NCI-H460 (cell line): ENCODE measurements at regions not wholly inside any gene's neighbourhood (a gene's known extent, or its start where the extent isn't known, plus 50 kb on each side); places are given as distances from the start of the nearest gene placed in this dataset.

Experiments
- DNase-seq: peaks from one replicate; pipeline ENCODE4 v3.0.0-alpha.2; 2016; ENCODE audit warnings: low read depth; ENCODE audit errors: extremely low read depth

DNA sequence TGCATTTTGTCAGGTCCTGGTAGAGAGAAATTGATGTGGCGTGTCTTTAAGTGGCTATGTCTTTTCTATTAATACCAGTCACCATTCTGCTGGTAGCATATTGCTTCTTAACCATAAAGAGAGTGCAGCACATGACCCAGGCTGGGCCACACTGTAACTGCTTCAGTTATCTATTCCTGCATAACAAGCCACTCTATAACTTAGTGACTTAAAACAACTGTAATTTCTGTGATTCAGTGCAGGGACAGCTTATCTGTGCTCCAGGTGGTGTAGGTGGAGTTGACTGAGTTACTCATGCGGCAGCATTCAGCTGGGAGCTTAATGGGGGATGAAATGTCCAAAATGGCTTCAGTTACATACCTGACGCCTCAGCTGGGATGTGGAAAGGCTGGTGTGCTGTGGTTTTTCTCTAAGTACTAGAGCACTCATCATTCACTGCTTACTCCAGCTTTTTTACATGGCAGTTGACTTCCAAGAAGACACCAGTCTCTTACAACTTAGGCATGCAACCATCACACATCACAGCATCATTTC lies 742.4 kb downstream of the SATB2 start:
- DNase-seq = no peak

DNA sequence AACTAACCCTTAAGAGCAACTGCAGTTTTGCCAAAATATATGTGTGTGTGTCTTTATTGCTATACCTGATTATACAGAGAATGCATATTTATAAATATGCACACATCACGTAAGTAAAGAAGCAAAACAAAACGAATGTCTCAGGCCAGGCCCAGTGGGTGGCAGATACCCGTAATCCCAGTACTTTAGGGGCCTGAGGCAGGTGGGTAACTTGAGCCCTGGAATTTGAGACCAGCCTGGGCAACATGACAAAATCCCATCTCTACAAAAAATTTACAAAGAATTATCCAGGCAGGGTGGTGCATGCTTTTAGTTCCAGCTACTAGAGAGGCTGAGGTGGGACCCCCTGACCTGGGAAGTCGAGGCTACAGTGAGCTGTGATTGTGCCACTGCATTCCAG lies 745.3 kb downstream of the SATB2 start:
- DNase-seq = no peak

DNA sequence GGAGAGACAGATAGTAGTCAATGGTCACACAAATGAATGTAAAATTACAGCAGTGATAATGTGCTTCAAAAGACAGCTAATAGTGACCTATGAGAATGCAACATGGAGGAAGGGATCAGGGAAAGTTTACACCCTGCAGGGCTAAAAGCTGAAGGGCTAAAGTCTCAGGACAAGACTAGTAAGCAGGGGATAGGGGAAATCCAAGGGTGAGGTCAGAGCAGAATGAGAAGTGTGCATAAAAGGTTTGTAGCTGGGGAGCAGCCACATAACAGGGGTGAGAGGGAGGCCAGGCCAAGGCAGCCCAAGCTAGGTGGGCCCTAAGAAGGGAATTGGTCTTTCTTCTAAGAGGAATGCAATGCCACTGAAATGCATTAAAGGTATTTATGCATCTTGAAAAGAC lies 746.3 kb downstream of the SATB2 start:
- DNase-seq = no peak

DNA sequence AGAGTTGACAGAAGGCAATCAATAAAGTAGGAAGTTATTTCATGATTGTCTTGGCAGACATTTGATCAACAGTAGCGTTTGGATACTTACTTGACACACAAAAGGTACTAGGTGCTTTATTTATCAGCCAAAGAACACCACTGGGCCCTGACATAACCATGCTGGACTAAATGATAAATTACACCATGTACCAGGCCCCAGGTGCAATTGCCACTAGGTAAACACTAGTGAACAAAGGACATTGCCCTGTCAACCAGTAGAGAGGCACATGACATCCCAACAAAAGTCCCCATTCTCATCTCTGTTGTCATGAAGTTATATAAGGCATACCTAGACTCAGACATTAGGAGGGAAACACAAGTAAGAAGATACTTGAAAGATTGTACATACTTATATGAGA lies 747.2 kb downstream of the SATB2 start:
- no peak for DNase-seq

DNA sequence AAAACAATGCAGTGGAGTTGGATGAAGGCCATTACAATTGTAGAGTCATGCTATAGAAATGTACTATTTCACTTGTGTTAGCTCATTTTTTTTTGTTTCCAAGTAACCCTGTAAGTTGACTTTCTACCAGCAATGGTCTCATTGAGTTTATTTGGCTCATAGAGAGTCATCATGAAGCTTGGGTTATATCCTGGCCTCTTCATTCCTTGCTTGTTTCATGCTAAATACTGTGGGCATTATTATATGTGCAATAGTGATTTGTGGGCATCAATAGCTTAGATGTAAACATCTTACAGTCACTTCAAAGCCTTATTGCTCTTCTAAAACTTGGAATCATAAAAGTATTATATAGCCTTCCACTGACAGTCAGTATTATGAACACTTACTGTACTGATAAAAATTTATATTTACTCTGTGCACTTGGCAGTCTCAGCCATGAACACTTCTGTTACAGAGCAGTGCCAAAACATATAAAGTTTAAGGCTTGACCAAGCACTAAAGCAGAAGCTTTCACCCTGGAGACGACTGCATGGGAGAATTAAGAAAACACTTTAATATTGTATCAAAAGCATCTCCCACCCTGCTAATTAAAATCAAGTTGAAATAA lies 751.2 kb downstream of the SATB2 start:
- DNase-seq = no peak

DNA sequence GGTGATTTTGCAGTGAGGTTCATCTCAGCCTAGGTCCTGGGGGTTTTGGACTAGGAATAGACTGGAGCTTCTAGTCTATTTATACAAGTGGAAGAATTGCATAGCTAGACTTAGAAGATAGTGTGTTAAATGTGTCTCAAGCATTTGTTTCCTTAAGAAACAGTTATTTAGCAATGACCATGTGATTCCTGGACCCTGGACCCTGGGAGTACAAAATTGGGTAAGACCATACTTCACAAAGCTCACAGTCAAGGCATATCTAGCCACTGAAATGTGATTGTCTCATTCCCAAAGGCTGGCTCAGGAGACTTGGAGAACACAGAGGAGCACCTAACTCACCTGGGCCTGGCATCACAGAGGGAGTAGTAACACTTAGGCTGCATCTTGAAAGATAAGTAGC lies 754.5 kb downstream of the SATB2 start:
- no peak for DNase-seq

DNA sequence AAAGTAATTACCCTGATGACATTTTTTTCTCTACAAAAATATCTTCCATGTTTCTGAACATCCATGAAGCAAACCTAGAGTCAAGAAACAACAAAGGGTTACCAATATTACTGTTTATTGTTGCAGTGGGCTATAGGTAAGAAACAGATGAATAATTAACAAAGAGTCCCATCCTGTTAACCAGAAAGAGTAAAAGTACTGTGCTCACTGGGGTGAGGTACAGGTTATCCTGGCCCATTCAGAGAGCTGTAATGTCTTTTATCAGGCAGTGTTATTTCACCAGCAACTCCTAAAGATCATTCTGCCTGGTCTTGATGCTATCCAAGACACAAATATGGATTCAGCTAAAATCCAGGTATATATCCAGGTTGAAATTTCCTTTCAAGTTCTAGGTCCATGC lies 754.9 kb downstream of the SATB2 start:
- no peak for DNase-seq

DNA sequence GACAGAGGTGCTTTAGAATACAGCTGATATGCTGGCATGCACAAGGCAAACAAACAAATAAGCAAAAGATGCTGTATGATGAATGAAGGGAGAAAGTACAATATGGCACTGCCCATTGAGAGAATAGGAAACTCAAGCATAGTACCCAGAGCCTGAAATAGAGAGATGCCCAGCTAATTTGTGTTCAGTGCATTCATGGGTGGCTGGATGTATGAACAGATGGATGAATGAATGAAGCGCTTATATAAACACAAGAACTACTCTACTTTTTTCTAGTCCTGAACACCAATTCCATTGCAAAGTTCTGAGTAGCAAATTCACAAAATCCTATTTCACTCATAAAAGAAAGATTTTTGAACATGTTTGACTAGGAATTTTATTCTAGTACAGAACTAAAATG lies 756.3 kb downstream of the SATB2 start:
- DNase-seq = no peak

DNA sequence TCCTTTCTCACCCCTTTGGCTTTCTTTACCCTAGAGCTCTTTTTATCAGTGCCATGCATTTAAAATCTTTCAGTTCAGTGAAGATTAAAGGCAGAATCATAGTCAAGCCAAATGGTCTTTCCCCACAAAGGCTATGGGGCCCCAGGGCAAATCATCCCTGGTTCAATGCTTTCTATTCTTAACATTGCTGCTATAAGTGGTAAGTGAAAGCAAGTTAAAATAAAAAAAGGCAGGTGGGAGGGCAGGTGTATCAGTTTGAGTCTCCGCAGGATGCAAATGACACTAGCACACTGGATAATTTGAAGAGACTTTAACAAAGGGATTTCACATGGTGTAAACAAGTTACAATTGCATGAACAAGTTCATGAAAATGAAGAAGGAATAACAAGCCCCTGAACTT lies 757.4 kb downstream of the SATB2 start:
- no peak for DNase-seq

DNA sequence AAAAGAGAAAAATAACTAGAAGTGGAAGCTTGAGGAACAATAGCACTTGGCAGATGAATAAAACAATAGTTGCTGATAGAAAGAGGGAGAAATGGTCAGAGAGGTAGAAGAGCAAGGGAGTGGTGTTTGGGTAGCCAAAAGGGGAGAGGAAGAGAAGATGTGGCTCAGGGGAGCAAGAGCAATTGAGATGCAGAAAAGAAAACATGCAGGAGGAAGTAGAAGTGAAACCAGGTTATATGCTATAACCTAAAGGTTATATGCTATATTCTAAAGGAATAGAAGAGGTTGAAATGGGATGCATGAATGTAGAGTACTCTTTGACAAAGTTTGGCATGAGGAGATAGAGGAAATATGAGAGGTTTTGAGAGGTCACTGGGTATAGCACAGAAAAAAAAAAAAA lies 759.5 kb downstream of the SATB2 start:
- DNase-seq = no peak

DNA sequence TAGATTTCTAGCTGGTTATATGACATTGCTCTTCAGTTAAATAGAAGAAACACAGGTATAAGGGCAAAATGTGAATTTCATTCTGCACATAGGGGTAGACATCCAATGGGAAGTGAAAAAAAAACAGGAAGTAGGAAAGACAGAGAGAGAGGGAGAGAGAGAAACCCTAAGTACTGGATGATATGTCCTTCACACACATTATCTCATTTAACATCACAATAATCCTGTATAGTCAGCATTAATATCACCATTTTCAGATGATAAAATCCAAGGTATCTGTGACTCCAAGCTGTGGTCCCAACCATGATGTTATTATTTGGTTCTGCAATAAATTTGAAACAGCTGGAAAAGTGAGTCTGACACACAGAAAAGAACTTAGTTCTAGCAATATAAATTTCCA lies 759.9 kb downstream of the SATB2 start:
- no peak for DNase-seq

DNA sequence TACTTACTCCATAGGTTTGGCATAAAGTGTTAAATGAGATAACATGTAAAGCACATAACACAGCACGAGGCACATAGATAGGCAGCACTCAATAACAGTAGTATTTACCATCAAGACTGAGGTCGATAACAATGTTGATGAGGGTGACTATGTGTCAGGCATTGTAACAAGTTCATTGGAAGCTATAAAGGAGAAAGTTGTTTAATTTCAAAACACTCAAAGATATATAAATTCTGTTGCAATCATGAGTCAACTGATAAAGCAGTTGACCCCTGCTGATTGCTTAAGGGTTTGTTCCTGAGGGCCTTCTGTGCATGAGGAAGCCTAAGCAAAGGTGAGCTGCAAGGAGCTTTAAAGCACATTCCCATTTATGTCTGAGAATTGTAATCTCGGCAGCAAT lies 760.5 kb downstream of the SATB2 start:
- DNase-seq = no peak

DNA sequence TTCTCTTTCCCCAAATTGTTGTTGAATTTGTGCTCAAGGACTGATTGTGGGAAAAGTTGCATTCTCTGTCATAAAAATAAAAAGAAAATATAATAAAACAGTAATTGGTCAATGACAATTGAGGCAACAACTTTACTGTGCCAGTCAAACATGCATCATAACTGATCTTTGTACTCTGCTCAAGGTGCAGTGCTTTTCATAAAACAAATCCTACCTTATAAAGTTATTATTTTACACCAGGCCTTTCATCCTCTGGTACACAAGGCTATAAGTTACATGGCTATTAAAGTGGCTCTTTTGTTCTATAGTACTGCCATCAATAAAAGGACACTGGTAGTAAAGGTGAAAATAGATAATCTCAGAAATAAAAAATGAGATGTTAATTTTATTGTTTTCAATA lies 761.9 kb downstream of the SATB2 start:
- DNase-seq = no peak

DNA sequence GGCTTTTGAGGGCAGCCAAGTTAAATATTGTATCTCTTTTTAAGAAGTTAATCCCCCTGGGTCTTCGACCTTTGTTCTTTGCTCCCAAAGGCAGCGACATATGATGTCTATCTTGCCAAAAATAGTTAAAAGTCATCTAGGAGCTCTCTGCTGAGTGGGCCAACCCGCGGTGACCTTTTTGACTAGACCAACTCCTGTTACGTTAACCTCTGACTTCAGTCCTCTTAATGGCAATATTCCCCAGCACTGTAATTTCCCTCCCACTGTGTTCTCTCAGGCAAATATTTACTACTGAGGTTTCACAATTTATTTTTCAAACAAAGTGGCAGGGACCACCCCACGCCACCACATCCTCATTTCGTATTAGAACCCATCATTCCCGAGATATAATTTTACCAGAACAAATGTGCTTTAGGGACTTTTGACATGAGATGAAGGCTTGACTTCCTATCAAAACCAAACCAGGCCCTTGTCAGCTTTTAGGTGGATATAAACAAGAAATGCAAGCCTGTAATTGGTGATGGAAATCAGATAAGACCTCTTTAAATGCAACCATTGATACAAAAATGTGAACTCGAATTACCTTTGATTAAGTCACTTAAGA lies 764.7 kb downstream of the SATB2 start:
- no peak for DNase-seq

DNA sequence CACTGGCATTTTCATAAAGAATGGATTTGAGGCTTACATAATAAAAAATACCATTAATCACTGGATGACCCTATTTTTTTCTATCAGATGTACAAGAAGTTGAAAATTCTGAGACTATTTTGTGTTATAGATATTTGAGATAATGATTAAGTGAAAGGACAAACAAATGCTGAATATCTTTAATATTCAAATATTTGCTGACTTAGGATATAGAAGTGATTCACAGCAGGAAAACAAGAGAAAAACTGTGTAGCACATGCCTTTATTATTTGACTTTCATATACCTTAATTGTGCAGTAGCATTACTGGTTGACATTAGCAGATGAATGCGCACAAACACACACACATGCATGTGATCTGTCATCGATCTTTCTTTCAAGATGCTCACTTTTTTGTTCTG lies 766.5 kb downstream of the SATB2 start:
- no peak for DNase-seq

DNA sequence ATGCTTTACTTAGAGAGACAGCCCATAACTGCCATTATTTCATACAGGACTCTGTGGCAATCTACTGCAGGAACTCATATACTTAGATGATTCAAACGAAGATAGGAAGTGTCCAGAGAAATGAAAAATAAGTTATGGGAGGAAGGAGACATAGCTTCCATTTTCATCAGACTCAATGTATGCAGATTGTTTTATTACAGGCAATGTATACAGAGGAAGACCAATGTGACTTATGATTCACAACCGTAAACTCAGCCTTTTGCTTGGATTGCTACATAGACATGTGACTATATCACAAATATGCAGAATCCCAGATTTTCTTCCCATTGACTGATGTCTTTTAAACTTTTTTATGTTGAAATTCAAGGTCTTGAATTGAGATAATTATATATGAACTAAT lies 793.4 kb downstream of the SATB2 start:
- DNase-seq = no peak

DNA sequence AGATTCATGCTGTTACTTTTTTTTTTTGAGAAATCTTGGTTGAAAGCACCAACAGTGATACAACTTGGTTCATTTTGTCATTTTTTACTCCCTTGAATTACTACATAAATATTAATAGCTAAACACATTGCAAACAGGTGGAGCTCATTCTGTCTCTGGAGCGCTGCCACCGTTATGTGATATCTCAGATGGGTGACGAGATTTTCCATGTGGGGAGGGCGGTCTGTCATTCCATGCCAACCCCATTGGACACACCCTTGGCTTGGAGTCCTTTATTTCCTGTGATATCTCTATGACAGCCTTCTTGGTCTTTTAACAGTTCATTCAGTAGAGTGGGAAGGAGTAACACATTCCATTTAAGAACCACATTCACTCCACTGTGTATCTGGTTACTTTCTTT lies 794.8 kb downstream of the SATB2 start:
- no peak for DNase-seq

DNA sequence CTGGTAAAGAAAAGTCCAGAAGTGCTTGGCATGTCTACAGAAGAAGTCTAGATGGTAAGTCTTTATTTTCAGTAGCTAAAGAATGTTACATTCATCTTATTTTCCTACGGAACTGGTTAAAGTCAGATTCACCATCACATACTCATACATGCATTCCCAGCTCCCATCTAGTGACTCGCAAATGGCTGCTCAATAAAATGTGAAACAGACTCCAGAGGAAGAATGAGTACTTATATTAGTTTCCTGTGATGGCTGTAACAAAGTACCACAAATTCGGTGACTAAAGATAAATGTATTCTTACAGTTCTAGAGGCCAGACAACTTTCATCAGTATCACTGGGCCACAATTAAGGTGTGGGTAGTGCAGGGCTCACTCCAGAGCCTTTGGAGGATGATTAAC lies 797.2 kb downstream of the SATB2 start:
- DNase-seq = no peak

DNA sequence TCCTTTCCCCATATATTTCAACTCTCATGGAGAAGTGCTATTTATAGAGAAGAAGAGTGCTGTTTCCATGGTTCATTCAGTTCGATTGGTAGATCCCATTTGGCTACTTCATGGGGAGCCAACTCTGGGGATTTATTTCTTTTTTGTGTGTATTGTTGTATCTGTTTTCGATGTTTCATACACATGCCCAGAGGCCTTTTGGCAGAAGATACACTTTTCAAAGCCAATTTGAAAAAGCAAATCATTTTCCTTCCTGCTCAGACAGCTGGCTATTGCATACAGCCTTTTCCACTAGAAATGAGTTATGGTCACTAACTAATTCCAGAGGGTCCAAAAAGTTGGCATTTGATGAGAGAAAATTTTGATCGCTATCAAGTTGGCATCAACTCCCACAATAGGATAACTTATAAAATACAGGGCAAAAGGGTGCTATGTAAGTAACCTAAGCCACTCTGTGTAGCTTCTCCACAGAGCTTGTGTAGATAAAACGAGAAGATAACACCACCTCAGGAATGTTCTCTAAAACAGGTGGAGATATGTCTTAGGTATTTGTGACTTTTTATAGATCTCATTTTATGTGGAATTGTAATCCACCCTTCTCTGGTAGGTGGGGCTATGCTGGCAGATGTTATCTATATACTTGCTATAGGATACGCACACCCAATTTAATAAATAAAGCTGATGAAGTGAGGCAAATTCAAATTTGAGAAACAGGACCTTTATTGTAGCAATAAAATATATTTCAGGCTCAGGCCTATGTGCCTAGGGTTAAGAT lies 798.5 kb downstream of the SATB2 start:
- no peak for DNase-seq

DNA sequence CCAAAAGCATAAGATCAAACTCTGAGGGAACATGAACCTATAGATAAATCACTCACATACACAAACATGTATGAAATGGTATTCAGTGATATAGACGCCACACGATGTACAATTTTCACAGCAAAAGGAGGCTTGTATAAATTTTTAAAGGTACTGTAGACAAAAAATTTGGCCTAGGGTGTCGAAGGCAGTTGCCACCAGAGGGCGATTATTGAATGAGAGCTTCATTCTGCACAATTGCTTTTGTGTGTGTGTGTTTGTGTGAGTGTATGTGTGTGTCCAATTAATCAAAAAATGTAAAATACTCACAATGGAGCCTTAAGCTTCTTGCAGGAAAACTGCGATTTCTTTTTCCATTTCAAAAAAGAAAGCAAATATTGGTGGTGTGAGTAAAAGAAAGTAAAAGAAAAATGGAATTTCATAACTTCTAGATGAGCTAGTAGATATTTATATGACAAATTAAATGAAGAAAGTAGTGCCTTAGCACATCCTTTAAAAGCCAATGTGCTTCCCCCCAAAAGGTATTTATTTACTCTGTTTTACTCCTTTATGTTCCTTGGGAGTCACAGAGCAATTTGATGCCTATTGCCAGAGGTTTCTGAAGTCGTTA lies 800.1 kb downstream of the SATB2 start:
- DNase-seq = peak; percentile 32

DNA sequence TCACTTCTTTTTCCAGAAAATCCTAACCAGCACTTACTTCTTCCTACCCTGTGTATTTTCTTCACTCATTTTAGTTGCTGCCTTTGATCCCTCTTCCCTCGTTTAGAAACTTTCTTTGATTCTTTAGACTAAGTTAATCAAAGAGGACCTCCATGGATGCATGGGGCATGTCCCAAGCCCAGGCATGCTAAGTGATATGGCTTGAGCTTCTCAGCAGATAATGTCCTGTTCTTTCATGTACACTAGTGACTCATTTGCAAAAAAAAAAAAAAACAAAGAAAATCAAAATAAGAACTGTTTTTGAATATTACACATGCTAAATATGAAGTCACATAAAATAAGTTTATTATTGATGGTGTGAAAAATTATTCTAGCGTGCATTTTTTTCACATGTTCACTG lies 800.9 kb downstream of the SATB2 start:
- DNase-seq = no peak

DNA sequence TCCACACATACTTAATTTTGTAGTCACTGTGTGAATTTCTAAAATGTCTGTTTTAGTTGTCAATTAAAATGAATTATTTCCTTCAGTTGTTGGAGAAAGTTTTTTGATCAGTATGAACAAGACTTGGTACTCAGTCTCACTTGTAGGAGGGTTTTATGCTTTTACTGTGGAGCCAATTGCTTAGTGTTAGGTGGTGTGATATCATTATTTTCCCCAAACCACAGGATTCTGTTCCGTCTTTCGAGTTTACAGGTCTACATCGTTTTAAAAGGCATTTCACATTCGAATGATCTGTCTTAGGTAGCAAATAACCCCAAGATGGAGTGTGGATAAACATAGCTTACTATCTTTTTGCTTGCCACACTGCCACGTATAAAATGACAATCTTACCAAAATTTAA lies 803.1 kb downstream of the SATB2 start:
- no peak for DNase-seq
